GM21423 (cell line): ENCODE measurements at regions not wholly inside any gene's neighbourhood (a gene's known extent, or its start where the extent isn't known, plus 50 kb on each side); places are given as distances from the start of the nearest gene placed in this dataset.
"Not testable (repeated sequence)": the region's sequence is repeated elsewhere in the genome, so short reads cannot be mapped to it uniquely, and the experiment has no call there.

Experiments
- ATAC-seq: cut with Tn5 transposase; IDR thresholded peaks from one replicate; pipeline ENCODE4 v1.9.1; 2021; ENCODE audit warnings: mild to moderate bottlenecking, moderate library complexity; ENCODE audit not compliant: unreplicated experiment

- ATAC-seq = no peak
Observed at GRCh38 chr1:157410457-157410856, 141.9 kb downstream of the FCRL5 start.

- ATAC-seq = no peak
Observed at GRCh38 chr1:157409927-157410326, 142.4 kb downstream of the FCRL5 start.

- no peak for ATAC-seq
Observed at GRCh38 chr1:157407917-157408525, 144.3 kb downstream of the FCRL5 start.

- ATAC-seq = no peak
Observed at GRCh38 chr1:157407367-157407766, 144.9 kb downstream of the FCRL5 start.

- ATAC-seq = no peak
Observed at GRCh38 chr1:157405662-157406061, 146.7 kb downstream of the FCRL5 start.

GRCh38 chr1:157404614-157405013 is 147.7 kb downstream of the FCRL5 start:
- no peak for ATAC-seq

- ATAC-seq = peak; percentile 16
Observed at GRCh38 chr1:157404063-157404501, 148.2 kb downstream of the FCRL5 start.

- ATAC-seq = peak; percentile 35
Observed at GRCh38 chr1:157403608-157404007, 148.7 kb downstream of the FCRL5 start.

GRCh38 chr1:157403203-157403602 is 149.1 kb downstream of the FCRL5 start:
- peak; percentile 75 for ATAC-seq

- ATAC-seq = no peak
Observed at GRCh38 chr1:157400766-157401165, 151.5 kb downstream of the FCRL5 start.

GRCh38 chr1:157399984-157400382 is 152.3 kb downstream of the FCRL5 start:
- ATAC-seq = peak; percentile 42

- ATAC-seq = no peak
Observed at GRCh38 chr1:157399343-157399983, 152.9 kb downstream of the FCRL5 start.

GRCh38 chr1:157390651-157391050 is 161.7 kb downstream of the FCRL5 start:
- no peak for ATAC-seq

GRCh38 chr1:157388057-157388456 is 164.3 kb downstream of the FCRL5 start:
- ATAC-seq = no peak

- no peak for ATAC-seq
Observed at GRCh38 chr1:157384258-157384657, 168.1 kb downstream of the FCRL5 start.

GRCh38 chr1:157382351-157382750 is 170.0 kb downstream of the FCRL5 start:
- no peak for ATAC-seq

GRCh38 chr1:157380523-157380922 is 171.8 kb downstream of the FCRL5 start:
- ATAC-seq = no peak

- not testable (repeated sequence) for ATAC-seq
Observed at GRCh38 chr1:157377280-157377713, 175.0 kb downstream of the FCRL5 start.

- no peak for ATAC-seq
Observed at GRCh38 chr1:157376681-157377080, 175.6 kb downstream of the FCRL5 start.

- ATAC-seq = not testable (repeated sequence)
Observed at GRCh38 chr1:157372311-157372710, 180.0 kb downstream of the FCRL5 start.

GRCh38 chr1:157371826-157372225 is 180.5 kb downstream of the FCRL5 start:
- no peak for ATAC-seq

- ATAC-seq = no peak
Observed at GRCh38 chr1:157371221-157371620, 181.1 kb downstream of the FCRL5 start.

- ATAC-seq = no peak
Observed at GRCh38 chr1:157370698-157371097, 181.6 kb downstream of the FCRL5 start.
